OCI-LY3 (cell line): ENCODE measurements at regions not wholly inside any gene's neighbourhood (a gene's known extent, or its start where the extent isn't known, plus 50 kb on each side); places are given as distances from the start of the nearest gene placed in this dataset.

ENCODE experiments used
- H2AFZ ChIP-seq: fragments of 200-600, 300-600 bp; shearing (Covaris generic); 2 replicates; pipeline ENCODE4 v1.6.0; 2014; ENCODE audit warnings: antibody characterized with exemption, low read depth, low read length
- H3K27ac ChIP-seq: fragments of 200-600, 300-600 bp; sonication (generic); 2 replicates; pipeline ENCODE4 v1.5.1; 2014; ENCODE audit warnings: mild to moderate bottlenecking, low read length, moderate library complexity, mixed read lengths
- H3K27me3 ChIP-seq: fragments of 200-600, 300-600 bp; sonication (generic); 2 replicates; pipeline ENCODE4 v1.6.1; 2014; ENCODE audit warnings: low read depth, low read length, mixed read lengths
- H3K36me3 ChIP-seq: fragments of 200-600, 300-600 bp; sonication (generic); replicated peaks from 2 replicates; pipeline ENCODE3; 2014; ENCODE audit warnings: low read depth, low read length, mixed read lengths
- H3K4me1 ChIP-seq: fragments of 300-600, 200-600 bp; sonication (generic); 2 replicates; pipeline ENCODE4 v1.6.1; 2014; ENCODE audit warnings: low read length, mixed read lengths
- H3K4me2 ChIP-seq: fragments of 200-600, 300-600 bp; sonication (generic); 2 replicates; pipeline ENCODE4 v1.6.1; 2014; ENCODE audit warnings: low read length, mixed read lengths
- H3K4me3 ChIP-seq: fragments of 300-600, 200-600 bp; sonication (generic); 2 replicates; pipeline ENCODE4 v1.5.1; 2014; ENCODE audit warnings: antibody characterized with exemption, mild to moderate bottlenecking, low read length, moderate library complexity
- H3K79me2 ChIP-seq: fragments of 300-600, 200-600 bp; shearing (Covaris generic); 2 replicates; pipeline ENCODE4 v1.6.1; 2014; ENCODE audit warnings: mild to moderate bottlenecking, low read length, mixed read lengths
- H3K9ac ChIP-seq: fragments of 300-600, 200-600 bp; shearing (Covaris generic); 2 replicates; pipeline ENCODE4 v1.6.0; 2014; ENCODE audit warnings: mild to moderate bottlenecking, low read length, moderate library complexity
- H3K9me3 ChIP-seq: fragments of 200-600, 300-600 bp; shearing (Covaris generic); 2 replicates; pipeline ENCODE4 v1.6.1; 2014; ENCODE audit warnings: low read length, mixed read lengths; ENCODE audit not compliant: insufficient read depth
- H4K20me1 ChIP-seq: fragments of 200-600, 300-600 bp; sonication (generic); 2 replicates; pipeline ENCODE4 v1.6.1; 2016; ENCODE audit warnings: low read length, mixed read lengths; ENCODE audit not compliant: insufficient read depth
- CTCF ChIP-seq: fragments of 200-600, 300-600 bp; sonication (generic); IDR thresholded peaks from 2 replicates; pipeline ENCODE4 v1.5.1; 2014; ENCODE audit warnings: antibody characterized with exemption, low read length, low read depth
- EZH2phosphoT487 ChIP-seq: fragments of 200-600 bp; shearing (Covaris generic); IDR thresholded peaks from 2 replicates; pipeline ENCODE4 v1.6.1; 2018; ENCODE audit warnings: antibody characterized with exemption, mixed run types, low read depth

GRCh38 chr7:136640977-136641376 lies 227.5 kb upstream of the CHRM2 start:
- H3K9me3 ChIP-seq: no peaks in the 10 kb centered on the region
- H3K27me3 ChIP-seq: no peaks in the 10 kb centered on the region

GRCh38 chr7:136637813-136638212 lies 230.6 kb upstream of the CHRM2 start:
- H3K27ac ChIP-seq: no peak overlapping the region
- H3K9ac ChIP-seq: no peak overlapping the region
- no peak overlapping the region for H3K4me3 ChIP-seq
- H3K36me3 ChIP-seq: no peaks in the 10 kb centered on the region
- TF ChIP-seq EZH2phosphoT487: no peak
- TF ChIP-seq CTCF: no peak
- H3K9me3 ChIP-seq: no peaks in the 10 kb centered on the region
- no peak overlapping the region for H2AFZ ChIP-seq
- H4K20me1 ChIP-seq: no peaks in the 10 kb centered on the region
- H3K79me2 ChIP-seq: no peaks in the 10 kb centered on the region
- H3K4me1 ChIP-seq: no peaks in the 10 kb centered on the region
- no peaks in the 10 kb centered on the region for H3K27me3 ChIP-seq
- no peak overlapping the region for H3K4me2 ChIP-seq

More at GRCh38 chr7:136640977-136641376, 227.5 kb upstream of the CHRM2 start:
- H3K79me2 ChIP-seq: no peaks in the 10 kb centered on the region
- no peak overlapping the region for H2AFZ ChIP-seq
- no peaks in the 10 kb centered on the region for H3K36me3 ChIP-seq
- TF ChIP-seq CTCF (no peak), EZH2phosphoT487 (no peak)
- no peaks in the 10 kb centered on the region for H4K20me1 ChIP-seq
- no peak overlapping the region for H3K4me3 ChIP-seq
- no peak overlapping the region for H3K9ac ChIP-seq
- no peaks in the 10 kb centered on the region for H3K4me1 ChIP-seq
- no peak overlapping the region for H3K4me2 ChIP-seq
- no peak overlapping the region for H3K27ac ChIP-seq

GRCh38 chr7:136635751-136636150 lies 232.7 kb upstream of the CHRM2 start:
- no peaks in the 10 kb centered on the region for H4K20me1 ChIP-seq
- no peak overlapping the region for H3K4me3 ChIP-seq
- no peaks in the 10 kb centered on the region for H3K36me3 ChIP-seq
- no peak for TF ChIP-seq EZH2phosphoT487
- TF ChIP-seq CTCF: no peak
- no peaks in the 10 kb centered on the region for H3K4me1 ChIP-seq
- H3K9ac ChIP-seq: no peak overlapping the region
- H3K27ac ChIP-seq: no peak overlapping the region
- no peaks in the 10 kb centered on the region for H3K79me2 ChIP-seq
- no peak overlapping the region for H3K4me2 ChIP-seq
- no peaks in the 10 kb centered on the region for H3K27me3 ChIP-seq
- H2AFZ ChIP-seq: no peak overlapping the region
- H3K9me3 ChIP-seq: no peaks in the 10 kb centered on the region

- TF ChIP-seq CTCF: no peak
- no peaks in the 10 kb centered on the region for H3K4me1 ChIP-seq
- no peaks in the 10 kb centered on the region for H3K27me3 ChIP-seq
- H3K4me3 ChIP-seq: no peak overlapping the region
- no peak overlapping the region for H2AFZ ChIP-seq
- no peak overlapping the region for H3K4me2 ChIP-seq
- H3K79me2 ChIP-seq: no peaks in the 10 kb centered on the region
- H3K9ac ChIP-seq: no peak overlapping the region
- no peaks in the 10 kb centered on the region for H3K9me3 ChIP-seq
- H3K36me3 ChIP-seq: no peaks in the 10 kb centered on the region
- H3K27ac ChIP-seq: no peak overlapping the region
- H4K20me1 ChIP-seq: no peaks in the 10 kb centered on the region
Observed at GRCh38 chr7:136618818-136619217, 249.6 kb upstream of the CHRM2 start.
